HG02759 (cell line): ENCODE measurements at regions not wholly inside any gene's neighbourhood (a gene's known extent, or its start where the extent isn't known, plus 50 kb on each side); places are given as distances from the start of the nearest gene placed in this dataset.

Experiments used
- ATAC-seq: cut with Tn5 transposase; IDR thresholded peaks from one replicate; pipeline ENCODE4 v1.9.1; 2021; ENCODE audit warnings: mild to moderate bottlenecking, moderate library complexity; ENCODE audit not compliant: unreplicated experiment

GRCh38 chr20:60238992-60239660 is 280.9 kb downstream of the CDH26 start:
- ATAC-seq: no peak

GRCh38 chr20:60239956-60240355 is 281.7 kb downstream of the CDH26 start:
- ATAC-seq: no peak

GRCh38 chr20:60240415-60240814 is 282.2 kb downstream of the CDH26 start:
- ATAC-seq: no peak

- ATAC-seq: no peak
Measured at GRCh38 chr20:60240986-60241385, 282.8 kb downstream of the CDH26 start.

GRCh38 chr20:60242836-60243505 is 284.7 kb downstream of the CDH26 start:
- no peak for ATAC-seq

GRCh38 chr20:60244373-60245146 is 286.3 kb downstream of the CDH26 start:
- no peak for ATAC-seq

GRCh38 chr20:60246751-60247150 is 288.5 kb downstream of the CDH26 start:
- ATAC-seq: no peak

GRCh38 chr20:60249436-60249835 is 291.2 kb downstream of the CDH26 start:
- ATAC-seq: no peak

- no peak for ATAC-seq
Measured at GRCh38 chr20:60250251-60250650, 292.0 kb downstream of the CDH26 start.

- no peak for ATAC-seq
Measured at GRCh38 chr20:60252866-60253265, 294.6 kb downstream of the CDH26 start.

GRCh38 chr20:60253471-60253870 is 295.2 kb downstream of the CDH26 start:
- ATAC-seq: no peak

- no peak for ATAC-seq
Measured at GRCh38 chr20:60254901-60255411, 296.7 kb downstream of the CDH26 start.

GRCh38 chr20:60255415-60255814 is 297.2 kb downstream of the CDH26 start:
- ATAC-seq: no peak

GRCh38 chr20:60255866-60256265 is 297.6 kb downstream of the CDH26 start:
- ATAC-seq: no peak

- ATAC-seq: no peak
Measured at GRCh38 chr20:60256811-60257210, 298.6 kb downstream of the CDH26 start.

GRCh38 chr20:60257671-60258070 is 299.4 kb downstream of the CDH26 start:
- ATAC-seq: no peak

GRCh38 chr20:60258255-60258863 is 300.1 kb downstream of the CDH26 start:
- no peak for ATAC-seq

GRCh38 chr20:60261333-60261732 is 303.1 kb downstream of the CDH26 start:
- no peak for ATAC-seq

GRCh38 chr20:60262967-60263603 is 304.9 kb downstream of the CDH26 start:
- peak; percentile 50 for ATAC-seq
